Uterus (tissue), 3 donors: ENCODE measurements at regions not wholly inside any gene's neighbourhood (a gene's known extent, or its start where the extent isn't known, plus 50 kb on each side); places are given as distances from the start of the nearest gene placed in this dataset.

ENCODE experiments used
- DNase-seq, 2 donors: peaks; one replicate each; pipeline ENCODE4 v3.0.0-alpha.2; 2019 to 2020
- H3K27ac ChIP-seq, 2 donors: fragments of 200-600 bp; sonication (generic); 1 replicate in 1 of 2; 2 replicates in 1 of 2; pipeline ENCODE4 v1.5.1; 2016 to 2018
- H3K27me3 ChIP-seq, 2 donors: fragments of 200-600 bp; sonication (generic); one replicate each; pipeline ENCODE4 v1.5.1; 2018 to 2019; ENCODE audit warnings: control low read depth in 1 of 2
- H3K36me3 ChIP-seq, 2 donors: fragments of 200-600 bp; sonication (generic); one replicate each; pipeline ENCODE4 v1.5.1; 2019; ENCODE audit warnings: control low read depth in 1 of 2
- H3K4me1 ChIP-seq, 2 donors: fragments of 200-600 bp; sonication (generic); one replicate each; pipeline ENCODE4 v1.5.1; 2018 to 2019; ENCODE audit warnings: control low read depth in 1 of 2
- H3K4me3 ChIP-seq, 2 donors: fragments of 200-600 bp; sonication (generic); 1 replicate in 1 of 2; 2 replicates in 1 of 2; pipeline ENCODE4 v1.5.1; 2018 to 2019; ENCODE audit warnings: mild to moderate bottlenecking in 1 of 2
- H3K9me3 ChIP-seq, 2 donors: fragments of 200-600 bp; sonication (generic); one replicate each; pipeline ENCODE4 v1.5.1; 2019; ENCODE audit warnings: control low read depth in 1 of 2
- CTCF ChIP-seq, 4 experiments: fragments of 200-600 bp in 2 of 4; fragments of 450-650 bp in 2 of 4; sonication (generic) in 2 of 4; IDR thresholded peaks; one replicate each; pipeline ENCODE4 v1.5.1; 2016 to 2019; ENCODE audit warnings: antibody characterized with exemption in 4 of 4, mild to moderate bottlenecking in 2 of 4, moderate library complexity in 1 of 4
- POLR2A ChIP-seq, 2 donors: fragments of 450-650 bp; IDR thresholded peaks; one replicate each; pipeline ENCODE4 v1.6.1; 2016; ENCODE audit warnings: antibody characterized with exemption in 2 of 2, mild to moderate bottlenecking in 1 of 2, moderate library complexity in 1 of 2
- intact Hi-C: fragments of 100-400 bp; cut with DNase I; formaldehyde crosslinking; loops from one replicate; pipeline ENCODE4 v1.15.1; 2023; ENCODE audit warnings: low total_unique reads
- donor health status: DM: yes; HTN: yes; CAD: no.

- no peaks in the 10 kb centered on the region for H3K9me3 ChIP-seq
- H3K27me3 ChIP-seq: no peaks in the 10 kb centered on the region
- TF ChIP-seq POLR2A (IDR thresholded peaks at IDR 0.05) (no peak), CTCF (IDR thresholded peaks at IDR 0.05) (no peak)
- DNase-seq: no peak
- H3K4me3 ChIP-seq: no peak overlapping the region
- no peak overlapping the region for H3K27ac ChIP-seq
- H3K4me1 ChIP-seq: no peaks in the 10 kb centered on the region
- H3K36me3 ChIP-seq: no peaks in the 10 kb centered on the region
- intact Hi-C loops: no loop called here
These were observed 81.3 kb upstream of the JADE1 start for GRCh38 chr4:128728190-128728589.

- DNase-seq: no peak
- no peaks in the 10 kb centered on the region for H3K4me1 ChIP-seq
- H3K4me3 ChIP-seq: no peak overlapping the region
- no peak overlapping the region for H3K27ac ChIP-seq
- H3K36me3 ChIP-seq: no peaks in the 10 kb centered on the region
- H3K27me3 ChIP-seq: no peaks in the 10 kb centered on the region
- H3K9me3 ChIP-seq: no peaks in the 10 kb centered on the region
- no peak for TF ChIP-seq CTCF (IDR thresholded peaks at IDR 0.05)
- no peak for TF ChIP-seq POLR2A (IDR thresholded peaks at IDR 0.05)
- intact Hi-C loops: no loop called here
These were observed 81.8 kb upstream of the JADE1 start for GRCh38 chr4:128727658-128728057.

GRCh38 chr4:128725405-128726055, 84.0 kb upstream of the JADE1 start:
- Histone ChIP-seq H3K36me3 (no peaks in the 10 kb centered on the region), H3K4me3 (no peak overlapping the region), H3K27me3 (no peaks in the 10 kb centered on the region), H3K4me1 (no peaks in the 10 kb centered on the region), H3K27ac (no peak overlapping the region), H3K9me3 (no peaks in the 10 kb centered on the region)
- intact Hi-C loops: no loop called here
- TF ChIP-seq CTCF (IDR thresholded peaks at IDR 0.05): no peak
- TF ChIP-seq POLR2A (IDR thresholded peaks at IDR 0.05): no peak
- DNase-seq: no peak

- Histone ChIP-seq H3K4me1 (no peaks in the 10 kb centered on the region), H3K9me3 (no peaks in the 10 kb centered on the region), H3K27ac (no peak overlapping the region), H3K36me3 (no peaks in the 10 kb centered on the region), H3K27me3 (no peaks in the 10 kb centered on the region), H3K4me3 (no peak overlapping the region)
- TF ChIP-seq POLR2A (IDR thresholded peaks at IDR 0.05) (no peak), CTCF (IDR thresholded peaks at IDR 0.05) (no peak)
- intact Hi-C loops: no loop called here
- no peak for DNase-seq
These were observed 86.6 kb upstream of the JADE1 start for GRCh38 chr4:128722911-128723310.

- intact Hi-C loops: no loop called here
- DNase-seq: no peak
- no peaks in the 10 kb centered on the region for H3K4me1 ChIP-seq
- H3K9me3 ChIP-seq: no peaks in the 10 kb centered on the region
- no peak overlapping the region for H3K4me3 ChIP-seq
- TF ChIP-seq POLR2A (IDR thresholded peaks at IDR 0.05) (no peak), CTCF (IDR thresholded peaks at IDR 0.05) (no peak)
- no peaks in the 10 kb centered on the region for H3K27me3 ChIP-seq
- no peaks in the 10 kb centered on the region for H3K36me3 ChIP-seq
- no peak overlapping the region for H3K27ac ChIP-seq
These were observed 87.6 kb upstream of the JADE1 start for GRCh38 chr4:128721896-128722295.
